GM03348 (cell line): ENCODE measurements at regions not wholly inside any gene's neighbourhood (a gene's known extent, or its start where the extent isn't known, plus 50 kb on each side); places are given as distances from the start of the nearest gene placed in this dataset.
A peak's percentile ranks its signal among the peaks of the same experiment; 100 is the strongest.

Source experiments
- DNase-seq: peaks from one replicate; pipeline ENCODE4 v3.0.0; 2012; ENCODE audit warnings: low spot score

DNA sequence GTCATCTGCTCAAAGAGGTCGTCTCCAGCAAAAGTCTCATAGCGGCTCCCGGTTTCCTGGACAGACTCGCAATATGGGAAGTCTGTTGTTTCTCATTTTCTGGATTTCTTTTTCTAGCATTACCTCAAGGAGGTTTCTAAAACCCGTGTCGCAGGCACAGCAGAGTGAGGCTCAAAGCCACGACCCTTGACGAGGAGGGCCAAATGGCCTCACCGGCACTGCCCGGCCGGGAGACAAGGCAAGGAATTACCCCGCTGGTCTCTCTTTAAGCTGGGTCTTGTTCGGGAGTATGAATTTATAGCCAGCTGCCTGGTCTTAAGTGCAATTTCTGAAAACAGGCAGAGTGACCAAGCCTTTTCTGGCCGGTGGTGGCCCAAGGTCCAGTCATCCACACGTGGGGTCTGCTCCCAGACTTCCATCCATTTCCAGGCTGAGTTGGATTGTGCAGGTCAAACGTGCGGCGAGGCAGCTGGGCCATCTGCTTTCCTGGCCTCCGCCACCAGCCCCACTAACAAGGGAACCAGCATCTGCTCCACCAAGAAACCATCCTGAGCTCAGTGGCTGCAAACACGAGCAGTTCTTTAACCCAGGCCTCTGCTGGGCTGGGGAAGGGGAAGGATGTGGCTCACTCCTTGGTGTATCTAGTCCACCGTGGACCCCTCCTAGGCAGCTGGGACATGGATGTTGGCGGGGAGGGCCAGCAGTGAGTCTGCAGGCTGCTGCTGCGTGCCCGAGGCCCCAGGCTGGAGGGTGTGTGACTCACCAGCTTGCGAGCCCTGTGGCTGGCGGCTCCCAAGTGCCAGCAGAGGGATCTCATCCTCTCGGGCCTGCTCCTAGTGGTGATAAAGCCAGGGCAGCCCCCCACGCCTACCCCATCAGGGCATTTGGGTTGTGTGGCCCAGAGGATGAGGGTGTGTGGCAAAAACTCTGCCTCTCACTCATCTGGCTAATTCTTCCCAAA lies 55.6 kb upstream of the COL5A1 start:
- DNase-seq, result peak; percentile 74

- DNase-seq, result no peak
These were observed 51.9 kb upstream of the COL5A1 start for GRCh38 chr9:134589748-134590147.

GRCh38 chr9:134590240-134591081 lies 51.1 kb upstream of the COL5A1 start:
- DNase-seq, result no peak

DNA sequence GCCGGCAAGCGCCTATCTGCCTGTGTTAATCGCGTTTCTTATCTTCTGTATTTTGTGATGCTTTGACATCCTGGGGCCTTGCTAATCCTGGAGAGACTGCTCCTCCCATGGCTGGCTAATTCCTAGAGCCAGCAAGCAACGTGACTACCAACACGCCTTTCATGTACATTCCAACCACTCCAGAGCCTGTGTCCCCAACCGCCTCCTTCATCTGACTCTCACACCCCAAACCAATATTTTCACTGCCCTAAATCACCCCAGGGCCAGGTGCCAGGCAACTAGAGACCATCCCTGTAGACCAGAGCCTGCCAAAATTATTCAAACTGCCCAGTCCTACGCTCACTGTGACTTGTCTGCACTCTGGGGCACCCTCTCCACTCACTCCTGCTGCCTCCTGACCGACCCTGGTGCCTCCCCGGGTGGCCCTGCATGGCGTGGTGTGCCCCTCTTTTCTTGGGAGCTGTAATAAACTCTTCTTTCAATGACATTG lies 50.5 kb upstream of the COL5A1 start:
- DNase-seq, result peak; percentile 58

GRCh38 chr9:134591573-134591981 lies 50.0 kb upstream of the COL5A1 start:
- DNase-seq, result peak; percentile 90
